Astrocyte of the cerebellum (primary cell): ENCODE measurements at regions not wholly inside any gene's neighbourhood (a gene's known extent, or its start where the extent isn't known, plus 50 kb on each side); places are given as distances from the start of the nearest gene placed in this dataset.

Experiments used
- DNase-seq: peaks from one replicate; pipeline ENCODE4 v3.0.0-alpha.2; 2011; ENCODE audit warnings: low read depth
- H3K4me3 ChIP-seq: 2 replicates; pipeline ENCODE4 v1.5.1; 2011; ENCODE audit warnings: mild to moderate bottlenecking, low read depth, low read length, moderate library complexity
- in situ Hi-C: cut with HindIII; loops from 2 replicates; pipeline ENCODE4 v1.10.0; 2017; ENCODE audit warnings: low sequenced_read_pairs
- TF ChIP-seq, protein P1 (sequence below): IDR thresholded peaks from 2 replicates; pipeline ENCODE4 v1.5.1; 2012; ENCODE audit warnings: low read length, low read depth, moderate library complexity, mild to moderate bottlenecking; ENCODE audit errors: missing control alignments

GRCh38 chr4:138305050-138305449, 62.9 kb upstream of the SLC7A11 start:
- in situ Hi-C loops: no loop called here
- TF ChIP-seq, protein P1, sequence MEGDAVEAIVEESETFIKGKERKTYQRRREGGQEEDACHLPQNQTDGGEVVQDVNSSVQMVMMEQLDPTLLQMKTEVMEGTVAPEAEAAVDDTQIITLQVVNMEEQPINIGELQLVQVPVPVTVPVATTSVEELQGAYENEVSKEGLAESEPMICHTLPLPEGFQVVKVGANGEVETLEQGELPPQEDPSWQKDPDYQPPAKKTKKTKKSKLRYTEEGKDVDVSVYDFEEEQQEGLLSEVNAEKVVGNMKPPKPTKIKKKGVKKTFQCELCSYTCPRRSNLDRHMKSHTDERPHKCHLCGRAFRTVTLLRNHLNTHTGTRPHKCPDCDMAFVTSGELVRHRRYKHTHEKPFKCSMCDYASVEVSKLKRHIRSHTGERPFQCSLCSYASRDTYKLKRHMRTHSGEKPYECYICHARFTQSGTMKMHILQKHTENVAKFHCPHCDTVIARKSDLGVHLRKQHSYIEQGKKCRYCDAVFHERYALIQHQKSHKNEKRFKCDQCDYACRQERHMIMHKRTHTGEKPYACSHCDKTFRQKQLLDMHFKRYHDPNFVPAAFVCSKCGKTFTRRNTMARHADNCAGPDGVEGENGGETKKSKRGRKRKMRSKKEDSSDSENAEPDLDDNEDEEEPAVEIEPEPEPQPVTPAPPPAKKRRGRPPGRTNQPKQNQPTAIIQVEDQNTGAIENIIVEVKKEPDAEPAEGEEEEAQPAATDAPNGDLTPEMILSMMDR: no peak
- DNase-seq: no peak
- H3K4me3 ChIP-seq: no peak overlapping the region

GRCh38 chr4:138301536-138301935, 59.4 kb upstream of the SLC7A11 start:
- in situ Hi-C loops: no loop called here
- TF ChIP-seq, protein P1: no peak
- H3K4me3 ChIP-seq: no peak overlapping the region
- DNase-seq: no peak

GRCh38 chr4:138300616-138301015, 58.5 kb upstream of the SLC7A11 start:
- TF ChIP-seq, protein P1: no peak
- no peak overlapping the region for H3K4me3 ChIP-seq
- DNase-seq: no peak
- in situ Hi-C loops: no loop called here

GRCh38 chr4:138299881-138300280, 57.7 kb upstream of the SLC7A11 start:
- in situ Hi-C loops: no loop called here
- TF ChIP-seq, protein P1: no peak
- no peak overlapping the region for H3K4me3 ChIP-seq
- DNase-seq: no peak

GRCh38 chr4:138298866-138299265, 56.7 kb upstream of the SLC7A11 start:
- TF ChIP-seq, protein P1: no peak
- no peak for DNase-seq
- in situ Hi-C loops: no loop called here
- no peak overlapping the region for H3K4me3 ChIP-seq

- in situ Hi-C loops: no loop called here
- DNase-seq: no peak
- no peak overlapping the region for H3K4me3 ChIP-seq
- TF ChIP-seq, protein P1: no peak
Measured at GRCh38 chr4:138298431-138298830, 56.3 kb upstream of the SLC7A11 start.
